K562 (cell line): ENCODE measurements at regions not wholly inside any gene's neighbourhood (a gene's known extent, or its start where the extent isn't known, plus 50 kb on each side); places are given as distances from the start of the nearest gene placed in this dataset.

ENCODE experiments used
- ARID1B ChIP-seq: fragments of 450-650 bp; IDR thresholded peaks from 2 replicates; pipeline ENCODE4 v1.6.1; 2016; ENCODE audit warnings: antibody characterized with exemption, mild to moderate bottlenecking, inconsistent platforms
- BRCA1 ChIP-seq, 2 experiments: fragments of 450-650 bp in 1 of 2; sonication (generic) in 1 of 2; formaldehyde crosslinking in 1 of 2; IDR thresholded peaks; 2 replicates each; pipeline versions ENCODE4 v1.5.0 to v1.6.1; 2017 to 2020; ENCODE audit warnings: mild to moderate bottlenecking in 1 of 2, missing genetic modification reagents in 1 of 2
- FOSL1 ChIP-seq: fragments of 200-800 bp; sonication (Bioruptor generic); conservative IDR thresholded peaks from 2 replicates; pipeline ENCODE4 v1.6.1; 2016; ENCODE audit warnings: missing genetic modification characterization, missing compliant biosample characterization
- HCFC1 ChIP-seq: IDR thresholded peaks from 2 replicates; pipeline ENCODE4 v1.6.1; 2012; ENCODE audit warnings: low read depth, low read length, improper control_type of control experiment
- HDAC6 ChIP-seq: IDR thresholded peaks from 2 replicates; pipeline ENCODE4 v1.6.1; 2012; ENCODE audit warnings: low read depth, mild to moderate bottlenecking, control low read depth, inconsistent platforms, low read length, moderate library complexity
- HDGF ChIP-seq: fragments of 450-650 bp; IDR thresholded peaks from 2 replicates; pipeline ENCODE4 v1.6.1; 2016
- MEF2D ChIP-seq: conservative IDR thresholded peaks from 2 replicates; pipeline ENCODE4 v1.6.1; 2016; ENCODE audit warnings: low read depth, missing genetic modification characterization, missing compliant biosample characterization
- PURB ChIP-seq: sonication (generic); formaldehyde crosslinking; IDR thresholded peaks from 2 replicates; pipeline ENCODE4 v1.9.0; 2021; ENCODE audit warnings: low read depth, mild to moderate bottlenecking, missing genetic modification reagents
- SIX5 ChIP-seq, 2 experiments: IDR thresholded peaks; 2 replicates each; pipeline ENCODE4 v1.6.1; 2011; ENCODE audit warnings: low read length in 2 of 2, borderline replicate concordance in 1 of 2, low read depth in 1 of 2, mild to moderate bottlenecking in 1 of 2, moderate library complexity in 1 of 2; ENCODE audit not compliant: insufficient read depth in 1 of 2
- SRSF7 ChIP-seq: fragments of 200-400 bp; formaldehyde crosslinking; optimal IDR thresholded peaks from 2 replicates; pipeline ENCODE3; 2017; ENCODE audit warnings: mild to moderate bottlenecking, low read depth, low read length
- TAF7 ChIP-seq: fragments of 450-650 bp; IDR thresholded peaks from 2 replicates; pipeline ENCODE4 v1.6.1; 2016; ENCODE audit warnings: missing genetic modification characterization, missing compliant biosample characterization
- TOE1 ChIP-seq, 2 experiments: fragments of 450-650 bp in 1 of 2; sonication (generic) in 1 of 2; formaldehyde crosslinking in 1 of 2; IDR thresholded peaks; 2 replicates each; pipeline versions ENCODE4 v1.7.1 to v1.8.0; 2016 to 2022; ENCODE audit warnings: borderline replicate concordance in 2 of 2, mild to moderate bottlenecking in 2 of 2, antibody characterized with exemption in 1 of 2, inconsistent platforms in 1 of 2, low read depth in 1 of 2, missing genetic modification reagents in 1 of 2, moderate library complexity in 1 of 2
- ZBTB8A ChIP-seq: fragments of 450-650 bp; IDR thresholded peaks from 2 replicates; pipeline ENCODE4 v1.6.1; 2018; ENCODE audit warnings: mild to moderate bottlenecking, moderate library complexity; ENCODE audit not compliant: partially characterized antibody
- ZNF165 ChIP-seq: fragments of 250-450 bp; sonication (Bioruptor Pico); IDR thresholded peaks from 2 replicates; pipeline ENCODE4 v1.4.0; 2020; ENCODE audit warnings: borderline replicate concordance
- TF ChIP-seq, protein P1 (sequence below): sonication (generic); formaldehyde crosslinking; IDR thresholded peaks from 2 replicates; pipeline ENCODE4 v1.5.0; 2020; ENCODE audit warnings: missing genetic modification reagents
- TF ChIP-seq, protein P2 (sequence below): fragments of 250-450 bp; sonication (Bioruptor Pico); IDR thresholded peaks from 2 replicates; pipeline ENCODE4 v1.8.0; 2021; ENCODE audit warnings: borderline replicate concordance, mild to moderate bottlenecking, moderate library complexity; ENCODE audit not compliant: poor library complexity, severe bottlenecking
- TF ChIP-seq, protein P3 (sequence below): IDR thresholded peaks from 2 replicates; pipeline ENCODE4 v1.6.1; 2011; ENCODE audit warnings: borderline replicate concordance, low read depth, mild to moderate bottlenecking, moderate library complexity, low read length; ENCODE audit not compliant: insufficient read depth, poor library complexity, severe bottlenecking
- TF ChIP-seq, protein P4 (sequence below): fragments of 250-450 bp; sonication (Bioruptor Pico); IDR thresholded peaks from 2 replicates; pipeline ENCODE4 v1.5.0; 2020; ENCODE audit warnings: mild to moderate bottlenecking
- TF ChIP-seq, protein P5 (sequence below), 3 experiments: fragments of 200-800 bp in 1 of 3; sonication (Bioruptor generic) in 1 of 3; sonication (generic) in 1 of 3; formaldehyde crosslinking in 1 of 3; IDR thresholded peaks; 2 replicates each; pipeline versions ENCODE4 v1.6.1 to v1.8.0; 2016 to 2022; ENCODE audit warnings: mild to moderate bottlenecking in 2 of 3, missing compliant biosample characterization in 2 of 3, missing genetic modification characterization in 2 of 3, missing genetic modification reagents in 1 of 3
- TF ChIP-seq, protein P6 (sequence below): conservative IDR thresholded peaks from 2 replicates; pipeline ENCODE4 v1.6.1; 2011; ENCODE audit warnings: low read depth, mild to moderate bottlenecking, low read length; ENCODE audit not compliant: control insufficient read depth

DNA sequence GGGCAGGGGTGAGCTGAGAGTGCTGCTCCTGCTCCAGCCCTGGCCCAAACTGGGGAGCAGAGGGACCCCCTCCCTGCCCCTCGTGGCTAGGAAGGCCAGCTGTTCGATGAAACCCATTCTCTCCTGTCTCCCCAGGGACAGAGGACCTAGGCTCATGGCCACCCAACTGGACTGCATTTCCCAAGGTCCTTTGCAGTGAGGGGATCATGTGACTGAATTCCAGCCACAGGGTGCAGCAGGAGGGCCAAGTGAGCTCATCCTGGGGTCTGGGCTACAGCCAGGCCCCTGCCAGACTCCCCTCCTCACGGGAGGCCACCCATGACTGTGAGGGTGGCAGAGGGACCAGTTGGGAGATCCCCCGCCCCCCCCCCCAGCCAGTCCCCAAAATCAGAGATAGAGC, 777.6 kb downstream of the TBC1D22A start (continued):
- TF ChIP-seq, protein P1, sequence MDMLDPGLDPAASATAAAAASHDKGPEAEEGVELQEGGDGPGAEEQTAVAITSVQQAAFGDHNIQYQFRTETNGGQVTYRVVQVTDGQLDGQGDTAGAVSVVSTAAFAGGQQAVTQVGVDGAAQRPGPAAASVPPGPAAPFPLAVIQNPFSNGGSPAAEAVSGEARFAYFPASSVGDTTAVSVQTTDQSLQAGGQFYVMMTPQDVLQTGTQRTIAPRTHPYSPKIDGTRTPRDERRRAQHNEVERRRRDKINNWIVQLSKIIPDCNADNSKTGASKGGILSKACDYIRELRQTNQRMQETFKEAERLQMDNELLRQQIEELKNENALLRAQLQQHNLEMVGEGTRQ: peak; percentile 86
- TF ChIP-seq FOSL1 (tag) (no peak), BRCA1 (IDR thresholded peaks at IDR 0.05) (no peak), BRCA1 (CRISPR knock-in tag; IDR thresholded peaks at IDR 0.05) (no peak), ZBTB8A (no peak), ZNF165 (CRISPR knock-in tag) (no peak), MEF2D (tag) (no peak), SIX5 (IDR thresholded peaks at IDR 0.05; ENCODE audit: borderline replicate concordance in 1 of 2, insufficient read depth in 1 of 2, low read depth in 1 of 2, low read length in 2 of 2) (peak in 1 of 2 experiments; percentile 35; a peak in 2 of 4 replicates), HDAC6 (no peak), HDGF (no peak), TAF7 (tag) (no peak), ARID1B (no peak), HCFC1 (peak; percentile 79), TOE1 (IDR thresholded peaks at IDR 0.05; ENCODE audit: borderline replicate concordance) (peak; percentile 49; the same call in 1 of the 2 replicates), TOE1 (CRISPR knock-in tag; IDR thresholded peaks at IDR 0.05; ENCODE audit: borderline replicate concordance, low read depth) (no peak), SRSF7 (no peak), PURB (CRISPR knock-in tag) (no peak)
- TF ChIP-seq, protein P2, sequence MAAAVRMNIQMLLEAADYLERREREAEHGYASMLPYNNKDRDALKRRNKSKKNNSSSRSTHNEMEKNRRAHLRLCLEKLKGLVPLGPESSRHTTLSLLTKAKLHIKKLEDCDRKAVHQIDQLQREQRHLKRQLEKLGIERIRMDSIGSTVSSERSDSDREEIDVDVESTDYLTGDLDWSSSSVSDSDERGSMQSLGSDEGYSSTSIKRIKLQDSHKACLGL (CRISPR knock-in tag): no peak
- TF ChIP-seq, protein P3, sequence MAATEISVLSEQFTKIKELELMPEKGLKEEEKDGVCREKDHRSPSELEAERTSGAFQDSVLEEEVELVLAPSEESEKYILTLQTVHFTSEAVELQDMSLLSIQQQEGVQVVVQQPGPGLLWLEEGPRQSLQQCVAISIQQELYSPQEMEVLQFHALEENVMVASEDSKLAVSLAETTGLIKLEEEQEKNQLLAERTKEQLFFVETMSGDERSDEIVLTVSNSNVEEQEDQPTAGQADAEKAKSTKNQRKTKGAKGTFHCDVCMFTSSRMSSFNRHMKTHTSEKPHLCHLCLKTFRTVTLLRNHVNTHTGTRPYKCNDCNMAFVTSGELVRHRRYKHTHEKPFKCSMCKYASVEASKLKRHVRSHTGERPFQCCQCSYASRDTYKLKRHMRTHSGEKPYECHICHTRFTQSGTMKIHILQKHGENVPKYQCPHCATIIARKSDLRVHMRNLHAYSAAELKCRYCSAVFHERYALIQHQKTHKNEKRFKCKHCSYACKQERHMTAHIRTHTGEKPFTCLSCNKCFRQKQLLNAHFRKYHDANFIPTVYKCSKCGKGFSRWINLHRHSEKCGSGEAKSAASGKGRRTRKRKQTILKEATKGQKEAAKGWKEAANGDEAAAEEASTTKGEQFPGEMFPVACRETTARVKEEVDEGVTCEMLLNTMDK: no peak
- TF ChIP-seq, protein P4, sequence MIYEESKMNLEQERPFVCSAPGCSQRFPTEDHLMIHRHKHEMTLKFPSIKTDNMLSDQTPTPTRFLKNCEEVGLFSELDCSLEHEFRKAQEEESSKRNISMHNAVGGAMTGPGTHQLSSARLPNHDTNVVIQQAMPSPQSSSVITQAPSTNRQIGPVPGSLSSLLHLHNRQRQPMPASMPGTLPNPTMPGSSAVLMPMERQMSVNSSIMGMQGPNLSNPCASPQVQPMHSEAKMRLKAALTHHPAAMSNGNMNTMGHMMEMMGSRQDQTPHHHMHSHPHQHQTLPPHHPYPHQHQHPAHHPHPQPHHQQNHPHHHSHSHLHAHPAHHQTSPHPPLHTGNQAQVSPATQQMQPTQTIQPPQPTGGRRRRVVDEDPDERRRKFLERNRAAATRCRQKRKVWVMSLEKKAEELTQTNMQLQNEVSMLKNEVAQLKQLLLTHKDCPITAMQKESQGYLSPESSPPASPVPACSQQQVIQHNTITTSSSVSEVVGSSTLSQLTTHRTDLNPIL: no peak
- TF ChIP-seq, protein P5, sequence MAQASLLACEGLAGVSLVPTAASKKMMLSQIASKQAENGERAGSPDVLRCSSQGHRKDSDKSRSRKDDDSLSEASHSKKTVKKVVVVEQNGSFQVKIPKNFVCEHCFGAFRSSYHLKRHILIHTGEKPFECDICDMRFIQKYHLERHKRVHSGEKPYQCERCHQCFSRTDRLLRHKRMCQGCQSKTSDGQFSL (CRISPR knock-in tag; IDR thresholded peaks at IDR 0.05): no peak
- TF ChIP-seq, protein P5 (tag; IDR thresholded peaks at IDR 0.05): no peak
- TF ChIP-seq, protein P6, sequence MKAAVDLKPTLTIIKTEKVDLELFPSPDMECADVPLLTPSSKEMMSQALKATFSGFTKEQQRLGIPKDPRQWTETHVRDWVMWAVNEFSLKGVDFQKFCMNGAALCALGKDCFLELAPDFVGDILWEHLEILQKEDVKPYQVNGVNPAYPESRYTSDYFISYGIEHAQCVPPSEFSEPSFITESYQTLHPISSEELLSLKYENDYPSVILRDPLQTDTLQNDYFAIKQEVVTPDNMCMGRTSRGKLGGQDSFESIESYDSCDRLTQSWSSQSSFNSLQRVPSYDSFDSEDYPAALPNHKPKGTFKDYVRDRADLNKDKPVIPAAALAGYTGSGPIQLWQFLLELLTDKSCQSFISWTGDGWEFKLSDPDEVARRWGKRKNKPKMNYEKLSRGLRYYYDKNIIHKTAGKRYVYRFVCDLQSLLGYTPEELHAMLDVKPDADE: no peak
